Mucosa of descending colon (tissue), 3 donors: ENCODE measurements at regions not wholly inside any gene's neighbourhood (a gene's known extent, or its start where the extent isn't known, plus 50 kb on each side); places are given as distances from the start of the nearest gene placed in this dataset.

ENCODE experiments used
- ATAC-seq: fragments of 200-7000 bp; cut with Tn5 transposase; one replicate; pipeline ENCODE4 v1.9.1; 2020; ENCODE audit warnings: mild to moderate bottlenecking, moderate library complexity
- DNase-seq, 3 donors: peaks; one replicate each; pipeline ENCODE4 v3.0.0-alpha.2; 2020
- H3K36me3 ChIP-seq: fragments of 200-600 bp; one replicate; pipeline ENCODE4 v1.8.0; 2021; ENCODE audit warnings: low read depth, mild to moderate bottlenecking
- H3K4me1 ChIP-seq: fragments of 200-600 bp; one replicate; pipeline ENCODE4 v1.8.0; 2021; ENCODE audit warnings: low read depth, mild to moderate bottlenecking
- H3K4me3 ChIP-seq: fragments of 200-600 bp; one replicate; pipeline ENCODE4 v1.8.0; 2021; ENCODE audit warnings: mild to moderate bottlenecking
- H3K9me3 ChIP-seq: fragments of 200-600 bp; one replicate; pipeline ENCODE4 v1.8.0; 2021; ENCODE audit warnings: mild to moderate bottlenecking
- intact Hi-C, 2 donors: fragments of 100-400 bp; cut with DNase I in 1 of 2; cut with micrococcal nuclease in 1 of 2; formaldehyde crosslinking; loops; one replicate each; pipeline versions ENCODE4 v1.11.0 to v1.11.1; 2022; cut with DNase I, micrococcal nuclease
- TF ChIP-seq, protein P1 (sequence below): fragments of 200-600 bp; IDR thresholded peaks from one replicate; pipeline ENCODE4 v1.8.0; 2022; ENCODE audit warnings: antibody characterized with exemption, mild to moderate bottlenecking
- donor health status: DM: no; HTN: no; CAD: no; lungs with moderate emphysema.
- donor health status: DM: no; HTN: no; CAD: no.
- donor health status: DM: no; HTN: yes; CAD: no.

DNA sequence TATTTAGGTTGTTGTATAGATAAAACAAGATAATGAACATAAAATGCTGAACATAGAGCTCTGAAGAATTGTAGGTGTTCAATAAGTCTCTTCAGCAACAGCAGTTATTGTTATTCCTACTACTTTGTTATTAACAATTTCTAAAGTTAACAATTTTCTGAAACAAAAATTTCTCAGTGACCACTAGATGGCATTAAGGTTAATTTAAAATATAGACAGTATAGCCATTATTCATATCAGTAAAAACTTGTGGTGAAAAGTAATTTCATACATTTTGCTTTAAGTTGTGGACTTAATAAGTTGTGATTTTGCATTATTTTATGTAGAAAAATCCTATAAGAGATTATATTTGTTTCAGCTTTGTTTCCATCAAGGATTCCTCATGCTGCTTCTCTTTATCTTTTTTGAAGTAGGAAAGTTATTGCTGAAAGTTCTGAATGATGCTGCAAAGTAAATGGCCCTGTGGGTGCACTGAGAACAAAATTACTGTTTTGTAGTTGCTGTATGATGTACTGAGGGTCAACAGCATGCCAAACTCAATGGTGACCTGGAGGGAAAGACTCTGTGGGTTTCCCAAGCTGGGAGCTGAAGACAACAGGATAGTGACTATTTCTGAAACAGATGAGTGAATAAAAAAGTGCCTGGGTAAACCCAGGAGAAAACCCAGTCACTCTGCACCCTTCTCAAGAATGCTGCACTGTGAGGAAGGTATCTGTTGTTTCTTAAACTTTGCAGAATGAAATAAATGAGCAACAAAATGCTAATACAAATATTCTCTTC, 253.6 kb downstream of the KIF20B start:
- ATAC-seq: no peak
- Histone ChIP-seq H3K4me3 (no peak overlapping the region), H3K36me3 (no peaks in the 10 kb centered on the region), H3K9me3 (no peaks in the 10 kb centered on the region), H3K4me1 (no peaks in the 10 kb centered on the region)
- intact Hi-C loops: no loop called here
- DNase-seq: no peak
- TF ChIP-seq, protein P1, sequence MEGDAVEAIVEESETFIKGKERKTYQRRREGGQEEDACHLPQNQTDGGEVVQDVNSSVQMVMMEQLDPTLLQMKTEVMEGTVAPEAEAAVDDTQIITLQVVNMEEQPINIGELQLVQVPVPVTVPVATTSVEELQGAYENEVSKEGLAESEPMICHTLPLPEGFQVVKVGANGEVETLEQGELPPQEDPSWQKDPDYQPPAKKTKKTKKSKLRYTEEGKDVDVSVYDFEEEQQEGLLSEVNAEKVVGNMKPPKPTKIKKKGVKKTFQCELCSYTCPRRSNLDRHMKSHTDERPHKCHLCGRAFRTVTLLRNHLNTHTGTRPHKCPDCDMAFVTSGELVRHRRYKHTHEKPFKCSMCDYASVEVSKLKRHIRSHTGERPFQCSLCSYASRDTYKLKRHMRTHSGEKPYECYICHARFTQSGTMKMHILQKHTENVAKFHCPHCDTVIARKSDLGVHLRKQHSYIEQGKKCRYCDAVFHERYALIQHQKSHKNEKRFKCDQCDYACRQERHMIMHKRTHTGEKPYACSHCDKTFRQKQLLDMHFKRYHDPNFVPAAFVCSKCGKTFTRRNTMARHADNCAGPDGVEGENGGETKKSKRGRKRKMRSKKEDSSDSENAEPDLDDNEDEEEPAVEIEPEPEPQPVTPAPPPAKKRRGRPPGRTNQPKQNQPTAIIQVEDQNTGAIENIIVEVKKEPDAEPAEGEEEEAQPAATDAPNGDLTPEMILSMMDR: no peak

DNA sequence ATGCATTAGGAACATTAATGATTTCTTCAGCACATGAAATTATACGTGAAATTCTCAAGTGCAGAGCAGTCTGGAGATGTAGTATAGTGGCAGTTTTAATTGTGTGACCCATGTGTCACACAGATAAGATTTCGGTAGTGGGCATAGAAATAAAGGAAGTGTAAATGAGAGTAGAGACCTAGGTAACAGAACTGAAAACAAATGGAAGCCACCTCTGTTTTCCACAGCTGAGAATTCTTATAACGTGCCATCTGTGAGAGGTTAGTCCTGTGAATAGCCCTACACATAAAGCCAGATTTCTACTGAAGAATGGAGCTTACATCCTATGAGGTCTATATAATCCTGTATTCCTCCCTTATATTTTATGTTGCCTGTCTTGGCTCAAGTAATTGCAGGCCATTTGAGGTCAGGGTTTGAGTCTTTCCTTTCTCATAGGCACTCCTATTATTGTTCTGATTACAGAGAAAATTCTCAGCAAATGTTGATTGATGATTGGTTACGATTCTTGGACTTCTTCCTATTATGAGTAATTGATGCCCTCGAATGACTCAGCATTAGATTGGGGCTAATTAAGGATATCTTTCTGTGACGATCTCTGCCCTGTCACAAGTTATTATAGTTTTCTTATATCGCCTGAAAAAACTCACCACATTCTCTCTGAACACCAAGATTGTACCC, 258.2 kb downstream of the KIF20B start:
- DNase-seq: no peak
- Histone ChIP-seq H3K4me3 (no peak overlapping the region), H3K36me3 (no peaks in the 10 kb centered on the region), H3K9me3 (no peaks in the 10 kb centered on the region), H3K4me1 (no peaks in the 10 kb centered on the region)
- TF ChIP-seq, protein P1: no peak
- intact Hi-C loops: no loop called here
- ATAC-seq: no peak

DNA sequence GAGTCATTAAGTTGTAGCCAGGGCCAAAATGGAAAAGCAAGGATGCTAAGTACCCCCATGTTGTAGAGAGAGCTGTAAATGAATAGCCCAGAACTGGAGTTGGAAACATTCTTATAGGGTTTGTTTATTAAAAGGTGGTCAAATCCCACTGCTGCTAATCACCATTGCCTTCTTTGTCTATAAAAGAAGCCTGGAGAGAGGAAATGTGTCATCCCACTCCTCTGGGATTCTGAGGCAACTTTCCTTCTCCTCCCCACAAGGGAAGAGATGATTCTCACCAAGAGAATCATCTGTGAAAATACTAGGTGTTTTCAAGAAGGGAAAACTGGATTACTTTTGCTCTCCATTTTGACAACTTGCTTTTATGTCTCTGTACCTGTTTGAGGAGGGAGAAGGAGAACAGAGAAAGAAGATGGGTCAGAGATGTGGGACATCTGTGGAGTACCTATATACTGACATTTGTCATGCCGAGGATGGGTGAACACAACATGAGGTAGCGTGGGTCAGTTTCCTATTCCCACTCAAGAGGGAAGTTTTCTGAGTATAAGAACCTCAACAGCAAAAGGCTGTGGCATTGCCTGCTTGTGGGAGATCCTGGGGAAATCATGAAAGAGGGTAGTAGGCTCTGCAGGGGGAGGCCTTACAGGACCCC, 262.2 kb downstream of the KIF20B start:
- Histone ChIP-seq H3K4me3 (no peak overlapping the region), H3K36me3 (no peaks in the 10 kb centered on the region), H3K4me1 (no peaks in the 10 kb centered on the region), H3K9me3 (no peaks in the 10 kb centered on the region)
- ATAC-seq (no peak), DNase-seq (no peak)
- intact Hi-C loops: no loop called here
- TF ChIP-seq, protein P1: no peak

DNA sequence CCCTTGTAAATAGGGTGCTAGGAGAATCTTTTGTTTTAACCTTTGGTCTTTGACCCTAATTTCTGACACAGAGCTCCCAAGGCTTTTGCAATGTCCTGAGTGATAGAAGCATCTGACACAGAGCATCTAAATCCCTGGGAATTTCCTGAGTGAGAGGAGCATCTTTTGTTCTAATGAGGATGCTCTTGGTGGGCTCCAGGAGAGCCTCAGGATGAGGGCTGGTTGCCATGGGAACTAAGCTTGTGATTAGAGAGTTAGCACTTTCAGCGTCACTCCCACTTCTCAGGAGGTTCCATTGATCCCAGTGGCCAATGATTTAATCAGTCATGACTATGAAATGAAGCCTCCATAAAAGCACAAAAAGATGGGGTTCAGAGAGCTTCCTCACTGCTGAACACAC, 264.8 kb downstream of the KIF20B start:
- Histone ChIP-seq H3K9me3 (no peaks in the 10 kb centered on the region), H3K36me3 (no peaks in the 10 kb centered on the region), H3K4me1 (no peaks in the 10 kb centered on the region), H3K4me3 (no peak overlapping the region)
- intact Hi-C loops: no loop called here
- TF ChIP-seq, protein P1: no peak
- DNase-seq: no peak
- ATAC-seq: no peak

DNA sequence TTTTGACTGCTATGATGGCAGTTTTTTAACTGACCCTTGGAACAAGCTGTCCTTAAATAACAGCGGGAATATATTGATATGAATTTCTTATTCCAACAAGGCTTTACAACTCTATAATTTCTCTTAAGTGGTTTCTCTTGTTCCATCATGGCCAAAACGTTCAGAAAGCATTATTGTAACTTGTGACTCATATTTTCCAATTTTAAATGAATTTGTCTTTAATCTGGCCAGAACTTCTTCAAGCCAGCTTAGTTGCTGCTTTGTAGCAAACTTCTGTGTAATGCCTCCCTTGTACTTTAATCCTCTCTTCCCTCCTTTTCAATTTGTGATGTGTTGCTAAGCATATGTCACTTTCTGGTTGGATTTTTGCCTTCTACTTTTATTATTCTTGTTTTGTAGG, 271.9 kb downstream of the KIF20B start:
- Histone ChIP-seq H3K4me1 (no peaks in the 10 kb centered on the region), H3K36me3 (no peaks in the 10 kb centered on the region), H3K4me3 (no peak overlapping the region), H3K9me3 (no peaks in the 10 kb centered on the region)
- intact Hi-C loops: no loop called here
- TF ChIP-seq, protein P1: no peak
- DNase-seq (no peak), ATAC-seq (no peak)
